Breast epithelium (tissue), 3 donors: ENCODE measurements at regions not wholly inside any gene's neighbourhood (a gene's known extent, or its start where the extent isn't known, plus 50 kb on each side); places are given as distances from the start of the nearest gene placed in this dataset.

Experiments used
- CTCF ChIP-seq, 3 donors: fragments of 450-650 bp; IDR thresholded peaks; one replicate each; pipeline ENCODE4 v1.5.1; 2016 to 2017; ENCODE audit warnings: antibody characterized with exemption in 3 of 3, mild to moderate bottlenecking in 3 of 3, moderate library complexity in 3 of 3
- POLR2A ChIP-seq: fragments of 450-650 bp; IDR thresholded peaks from one replicate; pipeline ENCODE4 v1.6.1; 2016; ENCODE audit warnings: antibody characterized with exemption, mild to moderate bottlenecking, moderate library complexity
- POLR2AphosphoS5 ChIP-seq, 3 donors: sonication (generic); formaldehyde crosslinking; IDR thresholded peaks; one replicate each; pipeline ENCODE4 v1.6.1; 2017; ENCODE audit warnings: antibody characterized with exemption in 3 of 3

DNA sequence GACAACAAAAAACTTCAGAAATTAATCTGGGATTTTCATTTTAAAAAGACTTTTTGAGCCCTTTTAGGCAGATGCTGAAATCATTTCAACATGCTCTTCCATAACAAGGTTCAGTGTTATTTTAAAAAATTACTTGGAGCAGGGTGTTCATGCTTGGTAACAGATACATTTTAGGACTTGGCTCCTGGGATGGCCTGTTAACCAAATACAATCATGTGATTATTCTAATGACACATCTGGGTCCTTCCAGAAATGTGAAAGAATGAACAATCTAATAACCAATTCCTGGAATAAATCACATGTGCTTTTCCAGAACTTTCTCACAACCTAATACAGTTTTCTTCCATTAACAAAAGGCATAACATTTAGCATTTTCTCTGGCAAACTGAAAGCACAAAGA is 379.8 kb upstream of the RUNX1 start:
- TF ChIP-seq CTCF (IDR thresholded peaks at IDR 0.05): no peak
- TF ChIP-seq POLR2AphosphoS5 (IDR thresholded peaks at IDR 0.05): no peak
- no peak for TF ChIP-seq POLR2A
